Colonic mucosa (tissue), 4 donors: ENCODE measurements at regions not wholly inside any gene's neighbourhood (a gene's known extent, or its start where the extent isn't known, plus 50 kb on each side); places are given as distances from the start of the nearest gene placed in this dataset.

Experiments
- DNase-seq: peaks from one replicate; pipeline ENCODE4 v3.0.0-alpha.2; 2020
- H3K27ac ChIP-seq: fragments of 200-600 bp; one replicate; pipeline ENCODE4 v1.8.0; 2021
- H3K27me3 ChIP-seq: fragments of 200-600 bp; one replicate; pipeline ENCODE4 v1.8.0; 2021
- H3K36me3 ChIP-seq: fragments of 200-600 bp; one replicate; pipeline ENCODE4 v1.8.0; 2021
- H3K4me1 ChIP-seq: fragments of 200-600 bp; one replicate; pipeline ENCODE4 v1.8.0; 2021; ENCODE audit warnings: mild to moderate bottlenecking
- H3K4me3 ChIP-seq: fragments of 200-600 bp; one replicate; pipeline ENCODE4 v1.8.0; 2021
- H3K9ac ChIP-seq, 2 donors: one replicate each; pipeline ENCODE4 v1.7.0; 2013; ENCODE audit warnings: control low read depth in 2 of 2, low read depth in 2 of 2, low read length in 2 of 2
- H3K9me3 ChIP-seq: fragments of 200-600 bp; one replicate; pipeline ENCODE4 v1.8.0; 2021
- CTCF ChIP-seq: fragments of 200-600 bp; IDR thresholded peaks from one replicate; pipeline ENCODE4 v1.8.0; 2022; ENCODE audit warnings: antibody characterized with exemption, mild to moderate bottlenecking
- intact Hi-C: fragments of 100-400 bp; cut with DNase I; formaldehyde crosslinking; loops from one replicate; pipeline ENCODE4 v1.14.1; 2022
- donor health status: healthy.
- donor health status: DM: no; HTN: no; CAD: no.
- donor health status: DM: no; HTN: no; CAD: no.

- Histone ChIP-seq H3K36me3 (no peaks in the 10 kb centered on the region), H3K4me3 (no peak overlapping the region), H3K27ac (no peak overlapping the region), H3K27me3 (no peaks in the 10 kb centered on the region), H3K9me3 (no peaks in the 10 kb centered on the region), H3K4me1 (no peaks in the 10 kb centered on the region), H3K9ac (no peak overlapping the region)
- DNase-seq = no peak
- TF ChIP-seq CTCF = no peak
- intact Hi-C loops = no loop called here
These were observed 1106.4 kb downstream of the SI start for GRCh38 chr3:163971861-163972260.

- no peak overlapping the region for H3K9ac ChIP-seq
- H3K27ac ChIP-seq = no peak overlapping the region
- no peaks in the 10 kb centered on the region for H3K9me3 ChIP-seq
- no peaks in the 10 kb centered on the region for H3K36me3 ChIP-seq
- H3K4me1 ChIP-seq = no peaks in the 10 kb centered on the region
- H3K27me3 ChIP-seq = no peaks in the 10 kb centered on the region
- H3K4me3 ChIP-seq = no peak overlapping the region
- no peak for TF ChIP-seq CTCF
- intact Hi-C loops = no loop called here
- DNase-seq = no peak
These were observed 1121.2 kb downstream of the SI start for GRCh38 chr3:163957072-163957471.

- no peak overlapping the region for H3K4me3 ChIP-seq
- no peaks in the 10 kb centered on the region for H3K4me1 ChIP-seq
- H3K27me3 ChIP-seq = no peaks in the 10 kb centered on the region
- no peak for DNase-seq
- intact Hi-C loops = no loop called here
- no peak for TF ChIP-seq CTCF
- H3K27ac ChIP-seq = no peak overlapping the region
- no peak overlapping the region for H3K9ac ChIP-seq
- no peaks in the 10 kb centered on the region for H3K36me3 ChIP-seq
- H3K9me3 ChIP-seq = no peaks in the 10 kb centered on the region
These were observed 1124.8 kb downstream of the SI start for GRCh38 chr3:163953526-163953925.

GRCh38 chr3:163952499-163952898 lies 1125.8 kb downstream of the SI start:
- Histone ChIP-seq H3K36me3 (no peaks in the 10 kb centered on the region), H3K4me1 (no peaks in the 10 kb centered on the region), H3K27ac (no peak overlapping the region), H3K9me3 (no peaks in the 10 kb centered on the region), H3K9ac (no peak overlapping the region), H3K4me3 (no peak overlapping the region), H3K27me3 (no peaks in the 10 kb centered on the region)
- intact Hi-C loops = no loop called here
- DNase-seq = no peak
- TF ChIP-seq CTCF = no peak

DNA sequence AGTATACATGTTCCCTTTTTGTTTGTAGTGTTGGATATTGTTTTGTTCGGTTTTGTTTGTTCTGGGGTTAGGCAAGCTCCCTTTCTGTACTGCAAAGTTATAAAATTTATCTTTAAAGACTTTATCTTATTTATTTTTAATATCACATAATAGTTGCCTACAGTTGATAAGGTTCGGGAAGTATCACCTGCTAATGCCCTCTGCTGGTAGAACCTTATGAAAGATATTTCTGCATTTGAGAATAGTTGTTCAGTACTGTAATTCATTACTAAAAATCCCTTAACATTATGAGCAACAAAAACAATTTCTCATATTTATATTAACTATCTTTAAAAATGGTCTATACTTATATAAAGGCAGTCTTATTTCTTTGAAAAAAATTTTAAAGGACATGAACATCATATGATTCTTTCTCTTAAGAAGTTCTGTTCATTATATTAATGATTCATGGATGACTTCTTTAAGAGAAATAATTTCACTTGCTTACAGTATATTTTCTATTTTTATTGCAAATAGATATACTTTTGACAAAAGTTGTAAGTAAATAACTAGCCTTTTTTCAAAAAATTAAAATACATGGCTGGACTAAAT lies 1126.8 kb downstream of the SI start:
- no peaks in the 10 kb centered on the region for H3K9me3 ChIP-seq
- H3K4me1 ChIP-seq = no peaks in the 10 kb centered on the region
- no peak overlapping the region for H3K9ac ChIP-seq
- TF ChIP-seq CTCF = peak; percentile 15
- no peaks in the 10 kb centered on the region for H3K27me3 ChIP-seq
- intact Hi-C loops = no loop called here
- H3K27ac ChIP-seq = no peak overlapping the region
- no peaks in the 10 kb centered on the region for H3K36me3 ChIP-seq
- H3K4me3 ChIP-seq = no peak overlapping the region
- no peak for DNase-seq
